H9 (cell line): ENCODE measurements at regions not wholly inside any gene's neighbourhood (a gene's known extent, or its start where the extent isn't known, plus 50 kb on each side); places are given as distances from the start of the nearest gene placed in this dataset.

ENCODE experiments used
- DNase-seq: peaks from one replicate; pipeline ENCODE4 v3.0.0-alpha.2; 2017
- H2AFZ ChIP-seq: one replicate; pipeline ENCODE4 v1.6.1; 2013; ENCODE audit warnings: mild to moderate bottlenecking, low read length, control low read depth, moderate library complexity
- H2AK5ac ChIP-seq: 2 replicates; pipeline ENCODE4 v1.6.1; 2013; ENCODE audit warnings: low read length, control low read depth, mixed read lengths; ENCODE audit not compliant: insufficient read length
- H2BK120ac ChIP-seq: one replicate; pipeline ENCODE4 v1.6.1; 2013; ENCODE audit warnings: low read depth, mild to moderate bottlenecking, low read length, control low read depth, inconsistent platforms; ENCODE audit not compliant: poor library complexity, severe bottlenecking
- H2BK12ac ChIP-seq: 2 replicates; pipeline ENCODE4 v1.6.1; 2013; ENCODE audit warnings: low read length, control low read depth, mixed read lengths, low read depth; ENCODE audit not compliant: insufficient read length
- H2BK15ac ChIP-seq: 2 replicates; pipeline ENCODE4 v1.6.1; 2013; ENCODE audit warnings: low read depth, low read length, control low read depth
- H2BK20ac ChIP-seq: one replicate; pipeline ENCODE4 v1.6.1; 2013; ENCODE audit warnings: low read depth, mild to moderate bottlenecking, low read length, control low read depth, inconsistent platforms; ENCODE audit not compliant: poor library complexity, severe bottlenecking
- H2BK5ac ChIP-seq: 2 replicates; pipeline ENCODE4 v1.6.1; 2013; ENCODE audit warnings: low read length, control low read depth, mixed read lengths; ENCODE audit not compliant: insufficient read length
- H3K14ac ChIP-seq: 2 replicates; pipeline ENCODE4 v1.6.1; 2013; ENCODE audit warnings: low read length, control low read depth; ENCODE audit not compliant: insufficient read depth
- H3K18ac ChIP-seq: 2 replicates; pipeline ENCODE4 v1.6.1; 2013; ENCODE audit warnings: low read depth, mild to moderate bottlenecking, mixed read lengths, low read length, control low read depth; ENCODE audit not compliant: insufficient read length
- H3K23ac ChIP-seq: 2 replicates; pipeline ENCODE4 v1.6.1; 2013; ENCODE audit warnings: low read length, control low read depth, mixed read lengths, low read depth; ENCODE audit not compliant: insufficient read length
- H3K23me2 ChIP-seq: 2 replicates; pipeline ENCODE4 v1.6.1; 2013; ENCODE audit warnings: low read depth, mild to moderate bottlenecking, mixed read lengths, low read length, control low read depth; ENCODE audit not compliant: insufficient read length, poor library complexity, severe bottlenecking
- H3K27ac ChIP-seq: 2 replicates; pipeline ENCODE4 v1.5.1; 2013; ENCODE audit warnings: low read length, control low read depth, mixed read lengths, low read depth; ENCODE audit not compliant: insufficient read length
- H3K27me3 ChIP-seq: 2 replicates; pipeline ENCODE4 v1.6.1; 2013; ENCODE audit warnings: low read length, control low read depth, inconsistent platforms; ENCODE audit not compliant: insufficient read depth
- H3K4ac ChIP-seq: 2 replicates; pipeline ENCODE4 v1.6.1; 2013; ENCODE audit warnings: low read depth, mild to moderate bottlenecking, control low read depth, inconsistent platforms, low read length, moderate library complexity
- H3K4me1 ChIP-seq: 2 replicates; pipeline ENCODE4 v1.6.1; 2013; ENCODE audit warnings: low read length, control low read depth, inconsistent platforms; ENCODE audit not compliant: insufficient read depth
- H3K4me2 ChIP-seq: 2 replicates; pipeline ENCODE4 v1.6.1; 2013; ENCODE audit warnings: low read length, control low read depth, mixed read lengths; ENCODE audit not compliant: insufficient read length, insufficient read depth
- H3K56ac ChIP-seq: 2 replicates; pipeline ENCODE4 v1.6.1; 2013; ENCODE audit warnings: low read depth, mild to moderate bottlenecking, mixed read lengths, low read length, control low read depth; ENCODE audit not compliant: insufficient read length
- H3K79me1 ChIP-seq: 2 replicates; pipeline ENCODE4 v1.6.1; 2013; ENCODE audit warnings: low read depth, mild to moderate bottlenecking, moderate library complexity, low read length, control low read depth, inconsistent platforms; ENCODE audit not compliant: insufficient read depth, poor library complexity, severe bottlenecking
- H3K79me2 ChIP-seq: 2 replicates; pipeline ENCODE4 v1.6.1; 2013; ENCODE audit warnings: low read length, control low read depth, inconsistent platforms; ENCODE audit not compliant: insufficient read depth
- H3K9ac ChIP-seq: 2 replicates; pipeline ENCODE4 v1.6.1; 2013; ENCODE audit warnings: low read length, control low read depth, mixed read lengths; ENCODE audit not compliant: insufficient read length; ENCODE audit errors: extremely low read depth
- H3K9me3 ChIP-seq: one replicate; pipeline ENCODE4 v1.6.1; 2013; ENCODE audit warnings: low read depth, low read length, inconsistent platforms; ENCODE audit not compliant: control insufficient read depth
- H3T11ph ChIP-seq: one replicate; pipeline ENCODE4 v1.6.1; 2013; ENCODE audit warnings: mild to moderate bottlenecking, low read length, control low read depth, inconsistent platforms
- H4K20me1 ChIP-seq: one replicate; pipeline ENCODE4 v1.6.1; 2013; ENCODE audit not compliant: control insufficient read depth, insufficient read length, insufficient read depth
- H4K5ac ChIP-seq: 2 replicates; pipeline ENCODE4 v1.6.1; 2013; ENCODE audit warnings: low read depth, mild to moderate bottlenecking, mixed read lengths, low read length, control low read depth; ENCODE audit not compliant: insufficient read length
- H4K8ac ChIP-seq: replicated peaks from 2 replicates; pipeline ENCODE4 v1.6.1; 2013; ENCODE audit warnings: low read length, control low read depth, mixed read lengths, low read depth; ENCODE audit not compliant: insufficient read length
- H4K91ac ChIP-seq: 2 replicates; pipeline ENCODE4 v1.6.1; 2013; ENCODE audit warnings: low read depth, mild to moderate bottlenecking, moderate library complexity, mixed read lengths, low read length, control low read depth; ENCODE audit not compliant: insufficient read length
- H3K27ac Mint-ChIP-seq, 3 experiments: 2 replicates in 2 of 3; 3 replicates in 1 of 3; pipeline ENCODE4 v1.8.0; 2020 to 2021; ENCODE audit warnings: mixed read lengths in 3 of 3, mild to moderate bottlenecking in 1 of 3, moderate library complexity in 1 of 3
- H3K27me3 Mint-ChIP-seq: 2 replicates; pipeline ENCODE4 v1.8.0; 2021; ENCODE audit warnings: low read depth, mild to moderate bottlenecking, moderate library complexity, mixed read lengths
- H3K36me3 Mint-ChIP-seq, 3 experiments: 2 replicates in 2 of 3; 3 replicates in 1 of 3; pipeline ENCODE4 v1.8.0; 2020 to 2021; ENCODE audit warnings: low read depth in 3 of 3, mixed read lengths in 3 of 3; ENCODE audit not compliant: insufficient read depth in 1 of 3
- H3K4me1 Mint-ChIP-seq, 2 experiments: 2 replicates each; pipeline ENCODE4 v1.8.0; 2020; ENCODE audit warnings: mixed read lengths in 2 of 2
- H3K4me3 Mint-ChIP-seq, 2 experiments: 2 replicates in 1 of 2; 3 replicates in 1 of 2; pipeline ENCODE4 v1.8.0; 2020 to 2021; ENCODE audit warnings: mild to moderate bottlenecking in 2 of 2, mixed read lengths in 2 of 2, moderate library complexity in 1 of 2
- H3K9me3 Mint-ChIP-seq, 2 experiments: 2 replicates in 1 of 2; 3 replicates in 1 of 2; pipeline ENCODE4 v1.8.0; 2020; ENCODE audit warnings: mild to moderate bottlenecking in 2 of 2, mixed read lengths in 2 of 2, moderate library complexity in 1 of 2
- CTCF ChIP-seq: fragments of 200-600 bp; sonication (generic); conservative IDR thresholded peaks from 3 replicates; pipeline ENCODE4 v1.8.0; 2021; ENCODE audit warnings: antibody characterized with exemption, mild to moderate bottlenecking
- WGBS: extraction: QIAGEN DNeasy Blood & Tissue Kit; methylation state at CpG from one replicate; pipeline ENCODE4 v1.1.7; 2013; ENCODE audit warnings: missing lambda C conversion rate, low lambda C conversion rate, mixed read lengths; ENCODE audit not compliant: insufficient read length; ENCODE audit errors: extremely low coverage; 5-methylcytosine and 5-hydroxymethylcytosine counted together

- no peak overlapping the region for H3K4ac ChIP-seq
- no peak overlapping the region for H3K4me2 ChIP-seq
- no peaks in the 10 kb centered on the region for H3K9me3 Mint-ChIP-seq
- no peak overlapping the region for H2BK5ac ChIP-seq
- H2BK20ac ChIP-seq: no peak overlapping the region
- H3K79me2 ChIP-seq: no peaks in the 10 kb centered on the region
- H3K27me3 Mint-ChIP-seq: no peaks in the 10 kb centered on the region
- H3K27me3 ChIP-seq: no peaks in the 10 kb centered on the region
- TF ChIP-seq CTCF: no peak
- no peaks in the 10 kb centered on the region for H3K79me1 ChIP-seq
- no peak overlapping the region for H3K27ac Mint-ChIP-seq
- no peak overlapping the region for H3K23ac ChIP-seq
- no CpG with 5 or more reads among the region's 1 CpG for WGBS
- no peaks in the 10 kb centered on the region; a peak in 1 of 4 replicates for H3K4me1 Mint-ChIP-seq
- H3K27ac ChIP-seq: no peak overlapping the region
- H3K9me3 ChIP-seq: no peaks in the 10 kb centered on the region
- no peak overlapping the region for H2BK120ac ChIP-seq
- no peaks in the 10 kb centered on the region for H4K20me1 ChIP-seq
- H3K36me3 Mint-ChIP-seq: no peaks in the 10 kb centered on the region
- DNase-seq: no peak
- H2AK5ac ChIP-seq: no peak overlapping the region
- no peak overlapping the region for H4K8ac ChIP-seq
- no peak overlapping the region for H2AFZ ChIP-seq
- no peak overlapping the region for H3K4me3 Mint-ChIP-seq
- H4K91ac ChIP-seq: no peak overlapping the region
- H3K4me1 ChIP-seq: no peaks in the 10 kb centered on the region
- no peak overlapping the region for H3K56ac ChIP-seq
- no peak overlapping the region for H3K18ac ChIP-seq
- H3T11ph ChIP-seq: no peak overlapping the region
- H3K9ac ChIP-seq: no peak overlapping the region
- no peaks in the 10 kb centered on the region for H3K23me2 ChIP-seq
- no peak overlapping the region for H2BK15ac ChIP-seq
- H2BK12ac ChIP-seq: no peak overlapping the region
- H4K5ac ChIP-seq: no peak overlapping the region
- H3K14ac ChIP-seq: no peak overlapping the region
Observed at GRCh38 chr18:40524881-40525280, 1430.2 kb upstream of the PIK3C3 start.
